ENCODE measurements at regions not wholly inside any gene's neighbourhood (a gene's known extent, or its start where the extent isn't known, plus 50 kb on each side); places are given as distances from the start of the nearest gene placed in this dataset.

DNA sequence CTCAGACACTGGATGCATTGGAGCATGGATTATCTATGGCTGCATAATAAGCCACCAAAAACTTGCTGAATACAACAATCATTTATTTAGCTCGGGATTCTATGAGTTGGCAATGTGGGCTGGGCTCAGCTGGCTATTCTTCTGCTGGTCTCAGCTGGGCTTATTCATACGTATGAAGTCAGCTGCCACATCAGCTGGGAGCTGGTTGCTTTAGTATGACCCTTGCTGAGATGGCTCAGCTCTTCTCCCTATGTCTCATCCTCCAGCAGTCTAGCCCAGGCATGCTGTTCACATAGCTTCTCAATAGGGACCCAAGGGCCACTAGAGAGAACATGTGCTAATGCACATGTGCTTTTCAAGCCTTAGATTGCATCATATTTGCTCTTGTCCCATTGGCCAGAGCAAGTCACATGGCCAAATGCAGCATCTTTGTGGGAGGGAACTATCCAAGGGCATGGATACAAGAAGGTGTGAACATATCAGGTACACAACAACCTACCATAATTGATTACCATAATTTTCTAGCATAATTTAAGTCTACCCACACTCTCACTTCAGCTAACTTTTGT, 444.6 kb downstream of the KIF16B start:
- H3K27me3 ChIP-seq (ENCODE audit: insufficient read depth in 3 of 3, low read length in 2 of 3): no peaks in the 10 kb centered on the region
- H3K27ac ChIP-seq: no peak overlapping the region
- DNase-seq (no peak), ATAC-seq (no peak)
- H3K9me3 ChIP-seq: no peaks in the 10 kb centered on the region
- H3K4me1 ChIP-seq: peaks cover 10% of the 10 kb centered on the region
- H3K4me3 ChIP-seq: no peak overlapping the region
- no peaks in the 10 kb centered on the region for H3K36me3 ChIP-seq (ENCODE audit: insufficient read depth in 1 of 2, low read depth in 1 of 2)
- 79 to 84% (median 83%) methylated on average over 2 of the region's 2 CpGs for WGBS, 3 donors
- TF ChIP-seq, protein P1, sequence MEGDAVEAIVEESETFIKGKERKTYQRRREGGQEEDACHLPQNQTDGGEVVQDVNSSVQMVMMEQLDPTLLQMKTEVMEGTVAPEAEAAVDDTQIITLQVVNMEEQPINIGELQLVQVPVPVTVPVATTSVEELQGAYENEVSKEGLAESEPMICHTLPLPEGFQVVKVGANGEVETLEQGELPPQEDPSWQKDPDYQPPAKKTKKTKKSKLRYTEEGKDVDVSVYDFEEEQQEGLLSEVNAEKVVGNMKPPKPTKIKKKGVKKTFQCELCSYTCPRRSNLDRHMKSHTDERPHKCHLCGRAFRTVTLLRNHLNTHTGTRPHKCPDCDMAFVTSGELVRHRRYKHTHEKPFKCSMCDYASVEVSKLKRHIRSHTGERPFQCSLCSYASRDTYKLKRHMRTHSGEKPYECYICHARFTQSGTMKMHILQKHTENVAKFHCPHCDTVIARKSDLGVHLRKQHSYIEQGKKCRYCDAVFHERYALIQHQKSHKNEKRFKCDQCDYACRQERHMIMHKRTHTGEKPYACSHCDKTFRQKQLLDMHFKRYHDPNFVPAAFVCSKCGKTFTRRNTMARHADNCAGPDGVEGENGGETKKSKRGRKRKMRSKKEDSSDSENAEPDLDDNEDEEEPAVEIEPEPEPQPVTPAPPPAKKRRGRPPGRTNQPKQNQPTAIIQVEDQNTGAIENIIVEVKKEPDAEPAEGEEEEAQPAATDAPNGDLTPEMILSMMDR (IDR thresholded peaks at IDR 0.05): no peak
- intact Hi-C loops (cut with DNase I): no loop called here

DNA sequence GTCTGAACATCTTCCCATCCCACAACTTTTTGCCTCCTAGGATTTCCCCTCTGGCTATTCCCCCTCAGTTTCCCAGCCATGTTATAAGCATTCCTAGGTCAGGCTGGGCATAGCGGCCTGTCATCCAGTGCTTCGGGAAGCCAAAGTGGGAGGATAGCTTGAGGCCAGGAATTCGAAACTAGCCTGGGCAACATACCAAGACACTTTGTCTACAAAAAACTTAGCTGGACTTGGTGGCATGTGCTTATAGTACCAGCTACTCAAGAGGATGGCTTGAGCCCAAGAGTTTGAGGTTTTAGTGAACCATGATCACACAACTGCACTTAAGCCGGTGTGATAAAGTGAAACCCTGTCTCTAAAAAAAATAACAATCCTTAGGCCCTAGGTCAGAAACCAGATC, 447.4 kb downstream of the KIF16B start:
- 26 to 58% (median 38%) methylated on average over 4 of the region's 4 CpGs for WGBS, 3 donors
- Histone ChIP-seq H3K36me3 (ENCODE audit: insufficient read depth in 1 of 2, low read depth in 1 of 2) (no peaks in the 10 kb centered on the region), H3K9me3 (no peaks in the 10 kb centered on the region), H3K4me1 (peaks cover 10% of the 10 kb centered on the region), H3K4me3 (no peak overlapping the region), H3K27ac (peak overlapping the region; percentile 46), H3K27me3 (ENCODE audit: insufficient read depth in 3 of 3, low read length in 2 of 3) (no peaks in the 10 kb centered on the region)
- TF ChIP-seq, protein P1 (IDR thresholded peaks at IDR 0.05): no peak
- intact Hi-C loops (cut with DNase I): no loop called here
- DNase-seq: no peak
- ATAC-seq: peak; percentile 58 to 78 (median 70)

DNA sequence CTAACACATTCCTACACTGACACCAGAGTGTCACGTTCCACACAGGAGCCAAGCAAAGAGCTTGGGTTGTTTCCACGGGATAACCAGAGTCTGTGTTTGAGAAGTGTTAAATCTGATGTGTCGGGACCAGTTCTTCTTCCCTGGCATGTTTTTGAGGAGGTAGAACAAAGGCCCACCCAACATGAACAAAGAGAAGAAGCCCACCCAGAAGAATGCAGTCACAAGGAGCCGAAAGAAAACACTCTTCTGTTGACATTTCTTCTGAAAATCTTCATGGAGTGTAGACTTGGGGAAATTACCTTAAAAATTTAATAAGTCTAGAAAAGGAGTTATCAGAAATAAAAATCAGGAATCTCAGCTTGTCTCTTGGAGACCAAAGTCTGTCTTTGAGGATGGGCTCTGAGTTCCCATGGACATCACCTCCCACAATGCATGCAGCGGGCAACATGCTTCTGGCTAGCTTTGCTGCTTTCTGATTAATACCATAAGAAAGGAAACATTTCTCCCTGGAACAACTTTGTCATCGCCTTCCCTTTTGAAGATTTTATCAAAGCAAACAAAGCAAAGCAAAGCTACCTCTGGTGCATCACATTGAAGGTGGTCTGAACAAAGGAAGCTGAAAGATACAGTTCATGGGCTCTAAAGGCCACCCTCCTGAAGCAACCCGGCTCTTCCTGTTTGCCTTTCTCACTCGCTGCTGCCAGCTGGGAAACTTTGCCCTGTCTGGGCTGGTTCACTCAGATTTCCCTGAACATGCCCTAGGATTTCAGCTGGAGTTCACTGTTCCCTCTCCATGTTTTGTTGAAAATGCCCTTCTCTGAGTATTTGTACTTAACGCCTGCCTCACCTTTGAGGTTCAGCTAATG, 448.1 kb downstream of the KIF16B start:
- DNase-seq (no peak), ATAC-seq (no peak)
- intact Hi-C loops (cut with DNase I): no loop called here
- Histone ChIP-seq H3K4me1 (peaks cover 10% of the 10 kb centered on the region), H3K4me3 (no peak overlapping the region), H3K27me3 (ENCODE audit: insufficient read depth in 3 of 3, low read length in 2 of 3) (no peaks in the 10 kb centered on the region), H3K36me3 (ENCODE audit: insufficient read depth in 1 of 2, low read depth in 1 of 2) (no peaks in the 10 kb centered on the region), H3K9me3 (no peaks in the 10 kb centered on the region), H3K27ac (peak overlapping the region; percentile 46)
- WGBS, 3 donors: 69 to 86% (median 72%) methylated on average over 9 of the region's 9 CpGs
- TF ChIP-seq, protein P1 (IDR thresholded peaks at IDR 0.05): no peak

DNA sequence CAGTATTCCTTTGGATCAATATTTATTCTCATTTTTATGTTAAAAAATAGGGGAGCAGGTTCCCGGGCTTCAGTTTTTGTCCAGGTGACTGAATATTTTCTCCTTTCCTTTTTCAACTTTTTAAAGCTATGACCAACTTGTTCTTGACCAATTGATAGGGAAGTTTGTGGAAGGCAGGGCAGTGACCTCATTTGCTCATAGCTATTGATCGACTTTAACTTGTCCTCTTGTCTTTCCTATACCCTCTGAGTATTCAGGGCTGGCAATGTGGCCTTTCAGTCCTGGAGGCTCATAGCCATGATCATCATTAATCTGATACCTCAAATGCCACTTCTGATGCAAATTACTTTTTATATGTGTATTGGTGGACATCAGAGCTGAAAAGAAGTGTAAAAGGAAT, 448.8 kb downstream of the KIF16B start:
- Histone ChIP-seq H3K27ac (no peak overlapping the region), H3K9me3 (no peaks in the 10 kb centered on the region), H3K36me3 (ENCODE audit: insufficient read depth in 1 of 2, low read depth in 1 of 2) (no peaks in the 10 kb centered on the region), H3K4me1 (peaks cover 9% of the 10 kb centered on the region), H3K27me3 (ENCODE audit: insufficient read depth in 3 of 3, low read length in 2 of 3) (no peaks in the 10 kb centered on the region), H3K4me3 (no peak overlapping the region)
- TF ChIP-seq, protein P1 (IDR thresholded peaks at IDR 0.05): no peak
- ATAC-seq (no peak), DNase-seq (no peak)
- intact Hi-C loops (cut with DNase I): no loop called here
- 96 to 97% (median 97%) methylated on average over 2 of the region's 2 CpGs for WGBS, 3 donors

Measured in psoas muscle (tissue), 7 donors.